ENCODE measurements at regions not wholly inside any gene's neighbourhood (a gene's known extent, or its start where the extent isn't known, plus 50 kb on each side); places are given as distances from the start of the nearest gene placed in this dataset.
"Not testable (repeated sequence)": the region's sequence is repeated elsewhere in the genome, so short reads cannot be mapped to it uniquely, and the experiment has no call there.

GRCh38 chr3:186439725-186440124, 77.7 kb upstream of the DGKG start:
- H3K36me3 Mint-ChIP-seq = no peaks in the 10 kb centered on the region
- H3K4me1 Mint-ChIP-seq = no peaks in the 10 kb centered on the region
- H3K27ac Mint-ChIP-seq = no peak overlapping the region
- ATAC-seq (no peak), DNase-seq (ENCODE audit: low spot score in 2 of 2) (no peak)
- no peaks in the 10 kb centered on the region for H3K9me3 Mint-ChIP-seq
- H3K4me3 Mint-ChIP-seq = no peak overlapping the region

GRCh38 chr3:186435332-186435731, 73.3 kb upstream of the DGKG start:
- H3K9me3 Mint-ChIP-seq; H3K4me3 Mint-ChIP-seq; H3K27ac Mint-ChIP-seq; H3K4me1 Mint-ChIP-seq; H3K36me3 Mint-ChIP-seq; DNase-seq (ENCODE audit: low spot score in 2 of 2); ATAC-seq: not testable (repeated sequence)

- Mint-ChIP-seq H3K4me1 (no peaks in the 10 kb centered on the region), H3K9me3 (no peaks in the 10 kb centered on the region)
Observed at GRCh38 chr3:186432944-186433732, 71.1 kb upstream of the DGKG start.

GRCh38 chr3:186432189-186432588, 70.2 kb upstream of the DGKG start:
- Mint-ChIP-seq H3K27ac (no peak overlapping the region), H3K4me1 (no peaks in the 10 kb centered on the region), H3K9me3 (no peaks in the 10 kb centered on the region), H3K4me3 (no peak overlapping the region), H3K36me3 (no peaks in the 10 kb centered on the region)
- ATAC-seq (peak; percentile 91), DNase-seq (ENCODE audit: low spot score in 2 of 2) (no peak)

More at GRCh38 chr3:186432944-186433732, 71.1 kb upstream of the DGKG start:
- no peak overlapping the region for H3K27ac Mint-ChIP-seq
- H3K36me3 Mint-ChIP-seq = no peaks in the 10 kb centered on the region
- no peak overlapping the region for H3K4me3 Mint-ChIP-seq
- no peak for ATAC-seq
- no peak for DNase-seq (ENCODE audit: low spot score in 2 of 2)

- Mint-ChIP-seq H3K36me3 (no peaks in the 10 kb centered on the region), H3K4me3 (no peak overlapping the region), H3K9me3 (no peaks in the 10 kb centered on the region), H3K4me1 (peaks cover 6% of the 10 kb centered on the region), H3K27ac (no peak overlapping the region)
- no peak for DNase-seq (ENCODE audit: low spot score in 2 of 2)
- ATAC-seq = no peak
Observed at GRCh38 chr3:186427627-186428281, 65.7 kb upstream of the DGKG start.

- no peak overlapping the region for H3K4me3 Mint-ChIP-seq
- H3K36me3 Mint-ChIP-seq = no peaks in the 10 kb centered on the region
- DNase-seq (ENCODE audit: low spot score in 2 of 2) (no peak), ATAC-seq (peak; percentile 37)
- no peak overlapping the region for H3K27ac Mint-ChIP-seq
- H3K4me1 Mint-ChIP-seq = peaks cover 6% of the 10 kb centered on the region
- H3K9me3 Mint-ChIP-seq = no peaks in the 10 kb centered on the region
Observed at GRCh38 chr3:186425788-186426730, 64.0 kb upstream of the DGKG start.

- ATAC-seq = no peak
- no peaks in the 10 kb centered on the region for H3K9me3 Mint-ChIP-seq
Observed at GRCh38 chr3:186421946-186422345, 59.9 kb upstream of the DGKG start.

GRCh38 chr3:186418671-186419145, 56.7 kb upstream of the DGKG start:
- H3K4me3 Mint-ChIP-seq = no peak overlapping the region
- peaks cover 25% of the 10 kb centered on the region for H3K4me1 Mint-ChIP-seq

More at GRCh38 chr3:186421946-186422345, 59.9 kb upstream of the DGKG start:
- DNase-seq (ENCODE audit: low spot score in 2 of 2) = no peak
- no peak overlapping the region for H3K4me3 Mint-ChIP-seq
- H3K4me1 Mint-ChIP-seq = peaks cover 15% of the 10 kb centered on the region
- no peak overlapping the region for H3K27ac Mint-ChIP-seq
- H3K36me3 Mint-ChIP-seq = no peaks in the 10 kb centered on the region

GRCh38 chr3:186417791-186418190, 55.8 kb upstream of the DGKG start:
- Mint-ChIP-seq H3K27ac (no peak overlapping the region), H3K4me1 (peaks cover 31% of the 10 kb centered on the region), H3K36me3 (no peaks in the 10 kb centered on the region), H3K9me3 (no peaks in the 10 kb centered on the region), H3K4me3 (no peak overlapping the region)
- no peak for DNase-seq (ENCODE audit: low spot score in 2 of 2)
- peak; percentile 81 for ATAC-seq

More at GRCh38 chr3:186418671-186419145, 56.7 kb upstream of the DGKG start:
- no peak for ATAC-seq
- no peaks in the 10 kb centered on the region for H3K9me3 Mint-ChIP-seq
- H3K27ac Mint-ChIP-seq = no peak overlapping the region
- DNase-seq (ENCODE audit: low spot score in 2 of 2) = no peak
- no peaks in the 10 kb centered on the region for H3K36me3 Mint-ChIP-seq

GRCh38 chr3:186414735-186415419, 52.8 kb upstream of the DGKG start:
- no peaks in the 10 kb centered on the region for H3K36me3 Mint-ChIP-seq
- no peak for DNase-seq (ENCODE audit: low spot score in 2 of 2)
- H3K4me3 Mint-ChIP-seq = peak overlapping the region; percentile 54
- no peak for ATAC-seq
- no peaks in the 10 kb centered on the region for H3K9me3 Mint-ChIP-seq
- H3K27ac Mint-ChIP-seq = no peak overlapping the region
- peaks cover 43% of the 10 kb centered on the region for H3K4me1 Mint-ChIP-seq

- H3K4me3 Mint-ChIP-seq = peak overlapping the region; percentile 54
- no peak for DNase-seq (ENCODE audit: low spot score in 2 of 2)
- no peaks in the 10 kb centered on the region for H3K9me3 Mint-ChIP-seq
- H3K4me1 Mint-ChIP-seq = peaks cover 43% of the 10 kb centered on the region
- no peaks in the 10 kb centered on the region for H3K36me3 Mint-ChIP-seq
- no peak overlapping the region for H3K27ac Mint-ChIP-seq
- peak; percentile 64 for ATAC-seq
Observed at GRCh38 chr3:186413615-186414415, 51.8 kb upstream of the DGKG start.

GRCh38 chr3:186411994-186412393, 50.0 kb upstream of the DGKG start:
- H3K4me3 Mint-ChIP-seq = no peak overlapping the region
- no peak for DNase-seq (ENCODE audit: low spot score in 2 of 2)
- ATAC-seq = peak; percentile 84
- no peak overlapping the region for H3K27ac Mint-ChIP-seq
- H3K36me3 Mint-ChIP-seq = no peaks in the 10 kb centered on the region
- H3K9me3 Mint-ChIP-seq = no peaks in the 10 kb centered on the region
- H3K4me1 Mint-ChIP-seq = peaks cover 33% of the 10 kb centered on the region

Data from stimulated activated effector memory CD8-positive, alpha-beta T cell treated with anti-CD3 and anti-CD28 coated beads, Interleukin-12 subunit alpha, Interleukin-12 subunit beta, amount 100 ng/mL, for 72 hours (primary cell).